HCT116 (cell line): ENCODE measurements at regions not wholly inside any gene's neighbourhood (a gene's known extent, or its start where the extent isn't known, plus 50 kb on each side); places are given as distances from the start of the nearest gene placed in this dataset.

Experiments used
- ATAC-seq: fragments of 200-7000 bp; cut with Tn5 transposase; 2 replicates; pipeline ENCODE4 v1.9.1; 2020; ENCODE audit warnings: mild to moderate bottlenecking, moderate library complexity
- BruUV-seq: library from RNA; stranded (reverse); fragments of 400-500 nt; replicated peaks from 2 replicates; lab custom pipeline; 2021; lab: Mats Ljungman, UMichigan
- CTCF ChIA-PET: fragments of 300-600 bp; sonication (Branson Sonifier 250); formaldehyde crosslinking; loops from one replicate; lab custom pipeline; 2021; ENCODE audit warnings: antibody characterized with exemption; lab: Charles Lee
- POLR2A ChIA-PET: fragments of 300-600, 350-600 bp; sonication (Branson Sonifier 250); formaldehyde crosslinking; loops from one replicate; lab custom pipeline; 2021; ENCODE audit warnings: antibody characterized with exemption; lab: Charles Lee
- RAD21 ChIA-PET, 2 experiments: fragments of 300-600 bp; sonication (Branson Sonifier 250); formaldehyde crosslinking; loops; one replicate each; lab custom pipeline; 2023; ENCODE audit warnings: low total read pairs in 2 of 2; ENCODE audit not compliant: uncharacterized antibody in 2 of 2, unreplicated experiment in 2 of 2, low non-redundant PET in 1 of 2; lab: Charles Lee
- DNase-seq: peaks from one replicate; pipeline ENCODE4 v3.0.0-alpha.2; 2010; ENCODE audit warnings: low read depth, low spot score
- H2AFZ ChIP-seq: fragments of 200-600 bp; shearing (Covaris generic), sonication (generic); 2 replicates; pipeline ENCODE4 v1.6.1; 2017; ENCODE audit warnings: low read depth, mixed run types, mixed read lengths, antibody characterized with exemption, low read length; ENCODE audit not compliant: poor library complexity, severe bottlenecking
- H3K27ac ChIP-seq: 2 replicates; pipeline ENCODE4 v1.5.1; 2012; ENCODE audit warnings: low read depth, low read length
- H3K27me3 ChIP-seq: fragments of 200-600 bp; sonication (generic); 2 replicates; pipeline ENCODE4 v1.6.1; 2016; ENCODE audit warnings: mixed run types, low read length, mixed read lengths; ENCODE audit not compliant: insufficient read depth
- H3K36me3 ChIP-seq, 2 experiments: fragments of 200-500 bp in 1 of 2; fragments of 200-600 bp in 1 of 2; sonication (Bioruptor generic) in 1 of 2; sonication (generic) in 1 of 2; 2 replicates each; pipeline versions ENCODE4 v1.5.1 to v1.6.1; 2014 to 2016; ENCODE audit warnings: low read length in 2 of 2, inconsistent platforms in 1 of 2, mixed read lengths in 1 of 2, mixed run types in 1 of 2; ENCODE audit not compliant: insufficient read depth in 2 of 2, control insufficient read depth in 1 of 2
- H3K4me1 ChIP-seq, 2 experiments: fragments of 200-600 bp in 1 of 2; sonication (generic) in 1 of 2; 2 replicates each; pipeline versions ENCODE4 v1.5.1 to v1.6.1; 2012 to 2017; ENCODE audit warnings: low read length in 2 of 2, inconsistent platforms in 1 of 2, mild to moderate bottlenecking in 1 of 2, mixed read lengths in 1 of 2, mixed run types in 1 of 2, moderate library complexity in 1 of 2; ENCODE audit not compliant: insufficient read depth in 2 of 2, control insufficient read depth in 1 of 2
- H3K4me2 ChIP-seq: fragments of 200-600 bp; sonication (generic); 2 replicates; pipeline ENCODE4 v1.6.1; 2017; ENCODE audit warnings: mixed run types, low read length, mixed read lengths
- H3K4me3 ChIP-seq, 2 experiments: fragments of 200-600 bp in 1 of 2; sonication (generic) in 1 of 2; replicated peaks in 1 of 2; 2 replicates each; pipeline ENCODE4 v1.5.1; 2011 to 2016; ENCODE audit warnings: low read length in 2 of 2, control low read depth in 1 of 2, low read depth in 1 of 2, mild to moderate bottlenecking in 1 of 2, mixed read lengths in 1 of 2, mixed run types in 1 of 2
- H3K79me2 ChIP-seq: fragments of 200-600 bp; sonication (generic); 2 replicates; pipeline ENCODE4 v1.6.1; 2017; ENCODE audit warnings: mild to moderate bottlenecking, mixed run types, low read length, moderate library complexity, mixed read lengths; ENCODE audit not compliant: insufficient read depth
- H3K9ac ChIP-seq: fragments of 200-600 bp; sonication (generic); 2 replicates; pipeline ENCODE4 v1.6.1; 2016; ENCODE audit warnings: low read length, mixed read lengths
- H3K9me2 ChIP-seq: fragments of 200-600 bp; sonication (generic), shearing (Covaris generic); 2 replicates; pipeline ENCODE4 v1.6.1; 2017; ENCODE audit warnings: mixed run types, mild to moderate bottlenecking, moderate library complexity; ENCODE audit not compliant: insufficient read depth
- H3K9me3 ChIP-seq, 2 experiments: fragments of 200-500 bp in 1 of 2; fragments of 200-600 bp in 1 of 2; sonication (Bioruptor generic) in 1 of 2; sonication (generic) in 1 of 2; 2 replicates each; pipeline ENCODE4 v1.6.1; 2014 to 2017; ENCODE audit warnings: low read length in 2 of 2, mixed read lengths in 2 of 2, inconsistent platforms in 1 of 2, low read depth in 1 of 2, mild to moderate bottlenecking in 1 of 2, mixed run types in 1 of 2, moderate library complexity in 1 of 2; ENCODE audit not compliant: control insufficient read depth in 1 of 2, insufficient read depth in 1 of 2
- H4K20me1 ChIP-seq: fragments of 200-600 bp; sonication (generic), shearing (Covaris generic); 2 replicates; pipeline ENCODE4 v1.6.1; 2017; ENCODE audit warnings: mixed run types, mild to moderate bottlenecking, moderate library complexity; ENCODE audit not compliant: insufficient read depth
- ATF3 ChIP-seq: IDR thresholded peaks from 2 replicates; pipeline ENCODE4 v1.6.1; 2012
- CEBPB ChIP-seq: IDR thresholded peaks from 2 replicates; pipeline ENCODE4 v1.6.1; 2012; ENCODE audit warnings: low read depth
- CTCF ChIP-seq, 3 experiments: fragments of 200-600 bp in 1 of 3; sonication (generic) in 1 of 3; IDR thresholded peaks in 2 of 3; conservative IDR thresholded peaks in 1 of 3; 2 replicates each; pipeline ENCODE4 v1.5.1; 2012 to 2017; ENCODE audit warnings: low read depth in 2 of 3, low read length in 2 of 3, antibody characterized with exemption in 1 of 3, borderline replicate concordance in 1 of 3, control low read depth in 1 of 3, mild to moderate bottlenecking in 1 of 3, mixed read lengths in 1 of 3, mixed run types in 1 of 3, moderate library complexity in 1 of 3; ENCODE audit not compliant: insufficient read depth in 1 of 3
- ELF1 ChIP-seq: IDR thresholded peaks from 2 replicates; pipeline ENCODE4 v1.6.1; 2012; ENCODE audit warnings: low read depth, borderline replicate concordance
- EZH2phosphoT487 ChIP-seq: fragments of 200-600 bp; IDR thresholded peaks from 2 replicates; pipeline ENCODE4 v1.6.1; 2018; ENCODE audit warnings: antibody characterized with exemption, borderline replicate concordance
- FOSL1 ChIP-seq: IDR thresholded peaks from 2 replicates; pipeline ENCODE4 v1.6.1; 2012; ENCODE audit warnings: low read depth
- JUND ChIP-seq: IDR thresholded peaks from 2 replicates; pipeline ENCODE4 v1.6.1; 2012
- MAX ChIP-seq: IDR thresholded peaks from 2 replicates; pipeline ENCODE4 v1.6.1; 2012
- POLR2AphosphoS5 ChIP-seq: IDR thresholded peaks from 2 replicates; pipeline ENCODE4 v1.6.1; 2011; ENCODE audit warnings: mild to moderate bottlenecking, low read depth, low read length, moderate library complexity
- REST ChIP-seq: IDR thresholded peaks from 2 replicates; pipeline ENCODE4 v1.6.1; 2012; ENCODE audit warnings: low read depth
- SIN3A ChIP-seq: IDR thresholded peaks from 2 replicates; pipeline ENCODE4 v1.6.1; 2012; ENCODE audit warnings: low read depth
- SRF ChIP-seq: IDR thresholded peaks from 2 replicates; pipeline ENCODE4 v1.6.1; 2012; ENCODE audit warnings: low read depth
- TCF7L2 ChIP-seq: IDR thresholded peaks from 2 replicates; pipeline ENCODE4 v1.7.0; 2011; ENCODE audit warnings: borderline replicate concordance, inconsistent platforms; ENCODE audit not compliant: insufficient read depth, insufficient read length; ENCODE audit errors: extremely low read depth
- YY1 ChIP-seq: IDR thresholded peaks from 2 replicates; pipeline ENCODE4 v1.6.1; 2011; ENCODE audit warnings: low read length, low read depth, moderate library complexity, mild to moderate bottlenecking; ENCODE audit not compliant: insufficient replicate concordance; ENCODE audit errors: extremely low read depth
- ZBTB33 ChIP-seq: IDR thresholded peaks from 2 replicates; pipeline ENCODE4 v1.6.1; 2011; ENCODE audit warnings: mild to moderate bottlenecking, low read length, moderate library complexity; ENCODE audit not compliant: insufficient replicate concordance; ENCODE audit errors: extremely low read depth
- ZFX ChIP-seq: fragments of 450-650 bp; IDR thresholded peaks from 2 replicates; pipeline ENCODE4 v1.6.1; 2017
- ZNF274 ChIP-seq: fragments of 200-500 bp; sonication (Bioruptor generic); IDR thresholded peaks from 2 replicates; pipeline ENCODE4 v1.6.1; 2014; ENCODE audit warnings: mild to moderate bottlenecking, low read depth, low read length, inconsistent platforms
- intact Hi-C: fragments of 100-400 bp; cut with micrococcal nuclease; formaldehyde crosslinking; loops from 2 replicates; pipeline ENCODE4 v1.10.0; 2022

- POLR2A ChIA-PET: no interaction called here
- no TSS peak for BruUV-seq
- no peaks in the 10 kb centered on the region for H3K9me3 ChIP-seq
Observed at GRCh38 chrY:7419165-7419564, 507.6 kb upstream of the AMELY start.

More at GRCh38 chrY:7419165-7419564, 507.6 kb upstream of the AMELY start:
- Histone ChIP-seq H3K79me2 (no peaks in the 10 kb centered on the region), H2AFZ (no peak overlapping the region), H3K4me3 (no peak overlapping the region), H3K36me3 (no peaks in the 10 kb centered on the region), H4K20me1 (no peaks in the 10 kb centered on the region), H3K4me2 (no peak overlapping the region), H3K9me2 (no peaks in the 10 kb centered on the region), H3K9ac (no peak overlapping the region), H3K27me3 (no peaks in the 10 kb centered on the region), H3K27ac (no peak overlapping the region), H3K4me1 (no peaks in the 10 kb centered on the region)
- DNase-seq (no peak), ATAC-seq (no peak)
- no peak for TF ChIP-seq ATF3
- TF ChIP-seq FOSL1: no peak
- TF ChIP-seq ELF1: no peak
- no peak for TF ChIP-seq CEBPB
- no peak for TF ChIP-seq ZNF274
- TF ChIP-seq REST: no peak
- TF ChIP-seq POLR2AphosphoS5: no peak
- no peak for TF ChIP-seq ZBTB33
- TF ChIP-seq EZH2phosphoT487: no peak
- no peak for TF ChIP-seq SRF
- no peak for TF ChIP-seq JUND
- TF ChIP-seq ZFX: no peak
- no peak for TF ChIP-seq MAX
- TF ChIP-seq SIN3A: no peak
- TF ChIP-seq CTCF (IDR thresholded peaks at IDR 0.05 in 2 of 3, conservative IDR thresholded peaks at IDR 0.05 in 1 of 3; ENCODE audit: borderline replicate concordance in 1 of 3, insufficient read depth in 1 of 3, low read depth in 2 of 3, low read length in 2 of 3): no peak
- TF ChIP-seq TCF7L2: no peak
- no peak for TF ChIP-seq YY1
- intact Hi-C loops: no loop called here
- CTCF ChIA-PET: no interaction called here
- RAD21 ChIA-PET: no interaction called here
